ENCODE measurements at regions not wholly inside any gene's neighbourhood (a gene's known extent, or its start where the extent isn't known, plus 50 kb on each side); places are given as distances from the start of the nearest gene placed in this dataset.
"Not testable (repeated sequence)": the region's sequence is repeated elsewhere in the genome, so short reads cannot be mapped to it uniquely, and the experiment has no call there.

DNA sequence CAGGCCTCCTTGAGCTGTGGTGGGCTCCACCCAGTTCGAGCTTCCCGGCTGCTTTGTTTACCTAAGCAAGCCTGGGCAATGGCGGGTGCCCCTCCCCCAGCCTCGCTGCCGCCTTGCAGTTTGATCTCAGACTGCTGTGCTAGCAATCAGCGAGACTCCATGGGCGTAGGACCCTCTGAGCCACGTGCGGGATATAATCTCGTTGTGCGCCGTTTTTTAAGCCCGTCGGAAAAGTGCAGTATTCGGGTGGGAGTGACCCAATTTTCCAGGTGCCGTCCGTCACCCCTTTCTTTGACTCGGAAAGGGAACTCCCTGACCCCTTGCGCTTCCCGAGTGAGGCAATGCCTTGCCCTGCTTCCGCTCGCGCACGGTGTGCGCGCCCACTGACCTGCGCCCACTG lies 257.3 kb upstream of the TUT7 start:
- TF ChIP-seq, protein P1, sequence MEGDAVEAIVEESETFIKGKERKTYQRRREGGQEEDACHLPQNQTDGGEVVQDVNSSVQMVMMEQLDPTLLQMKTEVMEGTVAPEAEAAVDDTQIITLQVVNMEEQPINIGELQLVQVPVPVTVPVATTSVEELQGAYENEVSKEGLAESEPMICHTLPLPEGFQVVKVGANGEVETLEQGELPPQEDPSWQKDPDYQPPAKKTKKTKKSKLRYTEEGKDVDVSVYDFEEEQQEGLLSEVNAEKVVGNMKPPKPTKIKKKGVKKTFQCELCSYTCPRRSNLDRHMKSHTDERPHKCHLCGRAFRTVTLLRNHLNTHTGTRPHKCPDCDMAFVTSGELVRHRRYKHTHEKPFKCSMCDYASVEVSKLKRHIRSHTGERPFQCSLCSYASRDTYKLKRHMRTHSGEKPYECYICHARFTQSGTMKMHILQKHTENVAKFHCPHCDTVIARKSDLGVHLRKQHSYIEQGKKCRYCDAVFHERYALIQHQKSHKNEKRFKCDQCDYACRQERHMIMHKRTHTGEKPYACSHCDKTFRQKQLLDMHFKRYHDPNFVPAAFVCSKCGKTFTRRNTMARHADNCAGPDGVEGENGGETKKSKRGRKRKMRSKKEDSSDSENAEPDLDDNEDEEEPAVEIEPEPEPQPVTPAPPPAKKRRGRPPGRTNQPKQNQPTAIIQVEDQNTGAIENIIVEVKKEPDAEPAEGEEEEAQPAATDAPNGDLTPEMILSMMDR (conservative IDR thresholded peaks at IDR 0.05; ENCODE audit: low read depth, low read length) = not testable (repeated sequence)
- TF ChIP-seq RAD21 (IDR thresholded peaks at IDR 0.05; ENCODE audit: low read length); CEBPB (IDR thresholded peaks at IDR 0.05; ENCODE audit: low read depth, low read length): not testable (repeated sequence)
